ENCODE measurements at regions not wholly inside any gene's neighbourhood (a gene's known extent, or its start where the extent isn't known, plus 50 kb on each side); places are given as distances from the start of the nearest gene placed in this dataset.

GRCh38 chr15:67917037-67917436 lies 77.2 kb upstream of the RNU6-1 start:
- Histone ChIP-seq H3K27me3 (ENCODE audit: control insufficient read depth, insufficient read depth, low read length) (no peaks in the 10 kb centered on the region), H3K4me1 (ENCODE audit: control insufficient read depth, insufficient read depth, low read length) (no peaks in the 10 kb centered on the region), H3K9me3 (ENCODE audit: control insufficient read depth, insufficient read depth, low read length) (peaks cover 3% of the 10 kb centered on the region), H3K4me3 (ENCODE audit: low read length) (no peak overlapping the region), H3K36me3 (ENCODE audit: control insufficient read depth, insufficient read depth, low read length) (no peaks in the 10 kb centered on the region), H3K27ac (ENCODE audit: low read length) (no peak overlapping the region)
- no peak for TF ChIP-seq CTCF (IDR thresholded peaks at IDR 0.05)
- DNase-seq = no peak
- H3K27me3 Mint-ChIP-seq (ENCODE audit: low read depth in 2 of 2) = peaks cover 0 to 7% of the 10 kb centered on the region in 2 donors
- H3K4me1 Mint-ChIP-seq = peaks cover 0 to 5% of the 10 kb centered on the region in 2 donors
- ATAC-seq = no peak
- no peaks in the 10 kb centered on the region for H3K9me3 Mint-ChIP-seq
- H3K36me3 Mint-ChIP-seq = no peaks in the 10 kb centered on the region
- no peak overlapping the region for H3K27ac Mint-ChIP-seq
- H3K4me3 Mint-ChIP-seq = no peak overlapping the region
- intact Hi-C loops (cut with micrococcal nuclease) = no loop called here
- 100% methylated on average over 2 of the region's 4 CpGs for WGBS (ENCODE audit: insufficient coverage)

- Histone ChIP-seq H3K36me3 (ENCODE audit: control insufficient read depth, insufficient read depth, low read length) (no peaks in the 10 kb centered on the region), H3K27ac (ENCODE audit: low read length) (no peak overlapping the region), H3K27me3 (ENCODE audit: control insufficient read depth, insufficient read depth, low read length) (no peaks in the 10 kb centered on the region), H3K4me3 (ENCODE audit: low read length) (no peak overlapping the region), H3K9me3 (ENCODE audit: control insufficient read depth, insufficient read depth, low read length) (peaks cover 3% of the 10 kb centered on the region), H3K4me1 (ENCODE audit: control insufficient read depth, insufficient read depth, low read length) (no peaks in the 10 kb centered on the region)
- intact Hi-C loops (cut with micrococcal nuclease) = no loop called here
- peaks cover 0 to 7% of the 10 kb centered on the region in 2 donors for H3K27me3 Mint-ChIP-seq (ENCODE audit: low read depth in 2 of 2)
- no peak overlapping the region for H3K27ac Mint-ChIP-seq
- no peak for ATAC-seq
- H3K4me3 Mint-ChIP-seq = no peak overlapping the region
- TF ChIP-seq CTCF (IDR thresholded peaks at IDR 0.05) = no peak
- WGBS (ENCODE audit: insufficient coverage) = 100% methylated on average over 1 of the region's 1 CpG
- no peak for DNase-seq
- H3K9me3 Mint-ChIP-seq = no peaks in the 10 kb centered on the region
- H3K36me3 Mint-ChIP-seq = no peaks in the 10 kb centered on the region
- H3K4me1 Mint-ChIP-seq = peaks cover 0 to 5% of the 10 kb centered on the region in 2 donors
Observed at GRCh38 chr15:67917636-67918035, 77.8 kb upstream of the RNU6-1 start.

GRCh38 chr15:67918205-67918861 lies 78.5 kb upstream of the RNU6-1 start:
- no peak for TF ChIP-seq CTCF (IDR thresholded peaks at IDR 0.05)
- intact Hi-C loops (cut with micrococcal nuclease) = no loop called here
- Mint-ChIP-seq H3K27ac (no peak overlapping the region), H3K9me3 (no peaks in the 10 kb centered on the region), H3K4me1 (peaks cover 0 to 5% of the 10 kb centered on the region in 2 donors), H3K27me3 (ENCODE audit: low read depth in 2 of 2) (peaks cover 0 to 7% of the 10 kb centered on the region in 2 donors), H3K4me3 (no peak overlapping the region), H3K36me3 (no peaks in the 10 kb centered on the region)
- no peak overlapping the region for H3K27ac ChIP-seq (ENCODE audit: low read length)
- no peak for ATAC-seq
- H3K36me3 ChIP-seq (ENCODE audit: control insufficient read depth, insufficient read depth, low read length) = no peaks in the 10 kb centered on the region
- H3K4me3 ChIP-seq (ENCODE audit: low read length) = no peak overlapping the region
- no peak for DNase-seq
- peaks cover 3% of the 10 kb centered on the region for H3K9me3 ChIP-seq (ENCODE audit: control insufficient read depth, insufficient read depth, low read length)
- no peaks in the 10 kb centered on the region for H3K4me1 ChIP-seq (ENCODE audit: control insufficient read depth, insufficient read depth, low read length)
- WGBS (ENCODE audit: insufficient coverage) = 95% methylated on average over 10 of the region's 10 CpGs
- H3K27me3 ChIP-seq (ENCODE audit: control insufficient read depth, insufficient read depth, low read length) = no peaks in the 10 kb centered on the region
